ENCODE measurements at regions not wholly inside any gene's neighbourhood (a gene's known extent, or its start where the extent isn't known, plus 50 kb on each side); places are given as distances from the start of the nearest gene placed in this dataset.

DNA sequence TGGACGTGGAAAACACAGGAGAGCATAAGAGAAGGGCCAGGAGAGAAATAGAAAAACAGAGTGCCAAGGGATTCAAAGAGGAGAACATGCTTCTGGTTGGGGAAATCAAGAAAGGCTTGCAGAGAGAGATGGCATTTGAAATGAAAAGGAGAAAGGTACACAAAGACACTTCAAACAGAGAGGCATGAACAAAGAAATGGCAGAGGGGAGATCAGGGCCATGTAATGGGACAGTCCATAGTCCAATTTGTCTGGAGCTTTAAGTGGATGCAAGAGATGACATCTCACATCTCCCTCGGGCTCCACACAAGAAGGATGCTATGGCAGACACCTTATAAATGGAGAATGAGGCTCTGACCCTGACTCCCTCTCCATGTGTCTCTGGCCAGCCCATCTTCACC is 331.1 kb downstream of the MLLT3 start:
- DNase-seq = no peak

DNA sequence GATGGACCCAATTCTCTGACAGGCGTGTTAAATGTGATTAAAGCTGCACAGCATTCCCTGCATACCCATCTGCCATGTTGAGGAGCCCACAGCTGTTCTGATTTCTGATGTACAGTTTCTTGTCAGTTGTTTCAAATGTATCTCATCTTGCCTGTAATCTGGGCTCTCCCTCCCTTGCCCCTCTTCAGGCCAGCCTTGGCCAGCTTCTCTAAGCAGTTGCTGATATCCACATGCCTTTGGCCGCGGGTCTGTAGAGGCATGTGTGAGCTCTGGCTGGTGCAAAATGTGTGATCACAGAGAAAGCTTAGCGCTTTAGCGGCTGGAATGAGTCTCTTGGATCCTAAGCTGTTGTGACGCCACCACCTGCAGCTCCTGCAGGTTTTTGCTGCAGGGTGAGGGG is 332.0 kb downstream of the MLLT3 start:
- no peak for DNase-seq

DNA sequence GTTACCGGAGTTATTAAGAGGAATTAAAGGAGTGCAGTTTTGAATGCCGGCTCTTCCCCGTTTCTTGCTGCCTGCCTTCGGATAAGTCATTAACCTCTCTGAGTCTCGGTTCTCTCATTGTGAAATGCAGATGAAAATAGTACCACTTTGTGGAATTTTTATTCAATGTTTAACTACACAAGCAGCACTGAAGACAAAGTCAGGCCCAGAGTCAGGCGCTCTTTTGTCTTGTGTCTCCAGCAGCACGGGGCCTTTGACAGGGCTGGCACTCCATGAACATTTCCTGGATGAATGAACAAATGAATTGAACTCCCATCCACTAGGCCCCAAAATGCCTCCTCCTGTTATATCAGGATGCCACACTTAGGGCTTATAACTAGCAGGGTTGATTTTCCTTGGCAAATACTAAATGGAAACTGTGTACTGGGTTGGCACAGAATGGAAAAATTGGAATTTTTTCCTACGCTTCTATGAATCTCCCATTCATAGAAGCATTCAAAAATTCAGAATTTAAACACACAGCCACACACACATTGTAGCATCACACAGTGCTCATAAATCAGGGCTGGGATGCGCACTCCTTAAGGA is 332.8 kb downstream of the MLLT3 start:
- DNase-seq = no peak

DNA sequence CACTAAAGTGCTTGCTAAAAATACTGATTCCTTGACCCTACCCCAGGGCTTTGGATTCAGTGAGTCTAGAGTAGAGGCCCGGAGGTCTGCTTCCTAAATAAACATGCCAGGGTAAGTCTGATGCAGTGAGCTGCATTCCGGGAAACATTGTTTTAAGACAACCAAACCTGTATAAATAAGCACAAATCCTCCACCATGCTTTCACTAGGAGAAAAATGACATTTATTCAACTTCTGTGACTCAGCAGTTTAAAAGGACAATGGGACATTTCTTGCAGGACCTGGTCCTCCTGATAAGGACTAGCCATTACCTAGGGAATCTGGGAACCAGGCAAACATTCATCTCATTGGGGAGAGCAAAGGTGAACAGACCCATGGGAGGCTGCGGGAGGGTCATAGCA is 335.3 kb downstream of the MLLT3 start:
- no peak for DNase-seq

DNA sequence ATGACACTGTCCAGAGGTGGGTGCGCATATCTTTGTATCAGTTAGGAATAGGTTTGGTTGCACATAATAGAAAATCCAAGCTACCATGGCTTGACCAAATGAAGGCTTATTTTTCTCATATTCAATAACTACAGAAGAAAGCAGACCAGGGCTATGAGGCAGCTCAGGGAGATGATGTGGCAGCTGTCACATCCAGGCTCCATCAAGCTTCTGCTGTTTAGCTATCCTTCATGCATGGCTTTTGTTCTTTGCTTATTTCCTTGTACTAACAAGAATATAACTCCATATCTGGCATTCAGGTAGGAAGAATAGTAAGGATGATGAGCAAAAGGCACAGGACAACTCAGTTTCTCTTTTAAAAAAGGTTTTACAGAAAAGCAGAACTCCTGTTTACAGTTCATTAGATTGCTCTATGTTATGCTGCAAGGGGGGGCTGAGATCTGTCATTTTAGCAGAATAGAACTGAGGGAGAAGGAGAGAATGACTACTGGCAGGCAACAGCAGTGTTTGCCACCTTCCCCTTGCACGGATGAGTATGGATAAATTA is 336.1 kb downstream of the MLLT3 start:
- no peak for DNase-seq

DNA sequence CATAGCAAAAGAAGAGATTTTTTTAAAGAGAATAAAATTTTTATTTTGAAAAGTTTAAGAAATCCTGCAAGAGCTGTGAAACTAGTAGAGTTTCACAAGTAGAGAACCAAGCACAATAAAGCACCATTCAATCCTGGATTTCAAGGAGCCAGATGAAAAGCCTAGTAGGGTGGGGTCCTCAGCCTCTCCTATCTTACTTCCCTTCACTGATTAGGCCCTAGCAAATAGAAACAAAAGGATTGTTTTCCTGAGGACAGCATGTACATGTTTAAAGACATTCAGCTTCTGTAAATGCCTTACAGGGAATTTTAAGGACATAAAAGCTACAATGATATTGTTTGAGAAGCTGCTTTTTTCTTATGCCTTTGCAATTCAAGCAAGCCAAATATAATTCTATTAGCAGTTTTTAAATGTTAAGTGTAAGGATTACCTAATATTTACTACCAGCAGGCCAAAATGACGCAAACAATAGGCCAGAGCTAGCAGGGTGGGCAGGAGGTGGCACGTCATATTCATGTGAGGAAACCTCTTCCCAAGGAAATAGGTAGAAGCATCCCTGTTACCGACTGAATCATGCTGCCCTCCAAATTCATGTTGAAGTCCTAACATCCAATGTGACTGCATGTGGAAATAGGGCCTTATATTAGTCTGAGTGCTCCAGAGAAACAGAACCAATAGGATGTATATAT is 337.6 kb downstream of the MLLT3 start:
- no peak for DNase-seq

DNA sequence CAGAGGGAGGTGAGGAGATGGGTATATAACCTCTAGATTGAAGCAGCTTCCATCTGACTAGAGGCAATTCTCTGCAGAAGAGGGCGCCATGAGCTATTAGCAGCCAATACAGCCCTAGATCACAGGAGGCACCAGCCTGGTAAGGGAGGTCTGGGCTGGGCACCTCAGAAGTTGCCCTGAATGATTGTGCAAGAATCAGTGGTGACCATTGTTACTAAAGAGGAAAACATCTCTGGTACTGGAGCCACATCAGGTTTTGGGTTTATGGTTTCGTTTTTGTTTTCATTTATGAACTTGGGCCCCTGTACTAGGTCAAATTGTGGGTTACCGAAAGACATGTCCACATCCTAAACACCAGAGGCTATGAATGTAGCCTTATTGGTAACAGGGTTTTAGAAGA is 342.0 kb downstream of the MLLT3 start:
- DNase-seq = no peak

DNA sequence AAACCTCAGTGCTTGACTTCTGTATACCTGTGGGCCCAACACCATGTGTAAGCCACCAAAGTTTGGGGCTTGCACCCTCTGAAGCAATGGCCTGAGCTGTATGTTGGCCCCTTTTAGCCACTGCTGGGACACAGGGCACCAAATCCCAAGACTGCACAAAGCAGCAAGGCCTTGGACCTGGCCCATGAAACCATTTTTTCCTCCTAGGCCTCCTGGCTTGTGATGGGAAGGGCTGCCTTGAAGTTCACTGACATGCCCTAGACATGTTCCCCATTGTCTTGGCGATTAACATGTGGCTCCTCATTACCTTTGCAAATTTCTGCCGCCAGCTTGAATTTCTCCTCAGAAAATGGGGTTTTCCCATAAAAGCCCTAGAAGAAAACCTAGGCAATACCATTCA is 345.5 kb downstream of the MLLT3 start:
- no peak for DNase-seq

DNA sequence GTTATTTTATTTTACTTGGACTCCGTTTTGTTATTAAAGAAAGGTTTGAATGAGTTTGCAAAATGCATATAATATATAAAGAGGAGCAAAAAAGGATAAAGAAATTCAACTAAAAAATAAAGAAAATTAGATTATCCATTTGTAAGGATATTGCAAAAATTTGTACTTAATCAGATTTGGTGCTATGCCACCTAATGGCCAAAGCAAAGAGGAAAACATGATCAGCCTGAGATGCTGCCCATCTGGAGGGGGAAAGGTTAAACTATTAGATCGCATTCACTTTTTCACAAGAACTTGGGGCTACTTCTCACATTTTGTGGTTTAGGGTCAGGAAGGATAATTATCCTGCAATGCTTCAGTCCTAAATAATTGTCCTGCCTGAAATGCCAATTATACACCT is 350.6 kb downstream of the MLLT3 start:
- no peak for DNase-seq

DNA sequence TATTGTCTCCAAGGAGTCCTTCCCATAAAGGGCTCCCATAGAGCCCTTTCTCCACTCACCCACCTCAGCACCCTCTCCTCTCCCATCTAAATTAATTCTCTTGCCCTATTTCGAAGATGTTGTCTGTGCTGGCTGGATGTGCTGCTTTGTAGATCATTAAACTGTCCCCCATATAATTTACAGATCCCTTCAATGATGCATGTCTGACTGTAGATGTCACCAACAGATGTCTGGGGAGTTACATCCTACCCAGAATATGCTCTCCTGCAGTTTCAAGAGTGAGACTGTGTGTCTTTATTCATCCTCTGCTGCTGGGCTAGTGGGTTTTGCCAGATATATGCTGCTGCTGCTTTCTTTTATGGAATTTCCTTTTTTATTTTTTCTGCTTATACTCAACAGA is 351.2 kb downstream of the MLLT3 start:
- DNase-seq = no peak

DNA sequence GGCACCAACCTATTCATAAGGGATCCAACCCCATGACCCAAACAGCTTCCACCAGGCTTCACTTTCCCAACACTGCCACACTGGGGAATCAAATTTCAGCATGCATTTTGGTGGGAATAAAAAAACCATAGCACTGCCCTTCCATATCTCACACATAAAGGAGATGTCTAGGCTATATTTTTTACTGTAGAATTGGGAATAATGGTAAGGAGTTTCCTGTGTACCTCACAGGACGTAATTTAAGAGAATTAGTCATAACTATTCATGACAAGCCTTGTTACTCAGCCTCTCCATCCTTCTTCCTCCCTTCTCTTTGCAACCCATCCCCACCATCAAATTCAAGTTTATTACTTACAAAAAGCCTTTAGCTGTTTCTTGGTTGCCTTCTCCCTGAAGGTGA is 352.1 kb downstream of the MLLT3 start:
- DNase-seq = no peak

DNA sequence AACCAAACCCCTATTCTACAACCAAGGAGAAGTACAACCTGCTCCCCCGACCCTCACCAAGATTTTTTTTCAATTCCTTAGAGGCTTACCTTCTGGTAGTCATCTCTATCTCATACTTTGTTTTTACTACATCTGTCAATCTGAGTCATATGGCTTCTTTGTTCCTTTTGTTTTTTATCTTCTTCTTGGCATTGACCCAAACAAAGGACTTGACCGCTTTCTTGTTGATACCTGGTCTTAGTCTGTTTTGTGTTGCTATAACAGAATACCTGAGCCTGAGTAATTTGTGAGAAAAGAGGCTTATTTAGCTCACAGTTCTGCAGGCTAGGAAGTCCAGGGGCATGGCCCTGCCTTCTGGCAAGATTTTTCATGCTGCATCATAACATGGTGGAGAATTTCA is 352.7 kb downstream of the MLLT3 start:
- no peak for DNase-seq

DNA sequence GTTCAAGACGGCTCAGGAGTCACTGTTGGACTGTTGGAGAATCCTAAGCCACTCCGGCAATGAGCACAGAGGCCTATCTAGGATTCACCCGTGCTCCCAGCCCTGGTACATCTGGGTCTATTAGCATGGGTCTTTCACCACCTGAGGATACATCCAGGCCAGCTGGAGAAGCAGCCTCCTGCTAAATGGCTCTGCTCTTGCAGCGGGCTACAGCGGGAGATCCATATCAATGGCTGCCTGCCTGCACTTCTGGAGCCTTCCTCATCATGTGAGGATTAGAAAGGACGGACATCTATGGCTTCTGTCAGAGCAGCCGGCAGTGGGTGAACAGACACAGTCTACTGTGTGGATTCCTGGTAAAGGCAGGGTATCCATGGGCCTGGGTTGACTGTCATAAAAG is 357.4 kb downstream of the MLLT3 start:
- DNase-seq = no peak

DNA sequence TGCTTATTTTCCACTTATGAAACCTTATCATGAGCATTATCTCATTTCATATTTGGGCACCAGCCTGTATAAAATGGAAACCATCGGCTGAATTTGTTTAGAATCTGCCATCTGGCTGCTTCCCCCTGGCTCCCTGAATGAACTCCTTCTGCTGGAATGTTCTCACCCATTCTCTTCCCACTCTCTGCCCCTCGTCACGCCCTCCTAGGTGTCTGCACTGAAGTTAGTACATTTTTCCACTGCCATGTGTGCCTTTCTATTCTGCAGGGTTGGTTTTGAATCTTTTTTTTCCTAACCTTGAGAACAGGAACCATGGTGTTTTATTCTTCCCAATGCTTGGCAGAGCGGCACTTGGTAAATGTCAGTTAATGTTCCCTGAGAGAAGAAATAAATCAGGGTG is 359.7 kb downstream of the MLLT3 start:
- no peak for DNase-seq

DNA sequence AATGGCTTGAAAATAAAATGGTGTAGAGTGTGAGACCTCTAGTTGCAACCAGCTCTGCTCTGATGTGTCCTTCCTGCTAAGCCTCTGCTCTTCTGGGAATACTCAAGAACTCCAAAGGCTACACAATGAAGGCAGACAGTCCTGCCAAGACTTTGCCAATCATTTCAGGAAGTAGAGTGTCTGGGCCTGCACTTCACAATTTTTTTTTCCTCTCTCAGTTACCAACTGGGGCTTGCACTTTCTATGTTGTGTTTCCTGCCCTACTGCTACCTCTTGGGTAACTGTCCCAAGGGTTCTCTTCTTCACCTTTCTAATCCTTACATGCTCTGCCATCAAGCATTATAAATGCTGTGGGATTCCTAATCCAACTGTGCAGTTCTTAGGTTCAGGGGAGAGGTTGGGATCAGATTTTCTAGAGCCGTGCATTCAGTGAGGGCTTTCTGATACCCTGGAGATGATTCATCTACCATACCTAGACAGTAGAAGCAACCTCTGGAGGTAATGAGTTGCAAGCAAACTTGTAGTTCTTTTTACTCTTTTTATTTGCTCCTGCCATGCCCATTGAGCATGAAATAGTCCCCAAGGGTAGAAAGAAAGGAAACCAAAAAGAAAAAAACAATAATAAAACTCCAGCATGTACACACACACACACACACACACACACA is 365.9 kb downstream of the MLLT3 start:
- DNase-seq = no peak

DNA sequence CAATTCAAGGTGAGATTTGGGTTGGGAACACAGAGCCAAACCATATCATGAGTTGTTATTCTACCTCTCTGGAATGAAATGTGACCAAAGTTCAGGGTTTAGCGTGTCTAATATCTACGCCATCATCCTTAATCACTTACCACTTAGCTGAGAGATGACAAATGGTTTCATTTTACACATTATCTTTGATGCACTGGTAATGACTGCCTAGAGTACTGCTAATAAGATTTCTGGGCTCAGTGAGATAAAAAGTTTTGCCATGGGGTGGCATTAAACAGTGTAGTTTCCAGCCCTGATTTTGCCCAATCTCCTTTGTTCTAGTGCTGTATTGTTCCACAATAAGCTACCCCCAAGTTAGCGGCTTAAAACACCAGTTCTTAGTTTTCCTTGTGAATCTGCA is 367.2 kb downstream of the MLLT3 start:
- no peak for DNase-seq

DNA sequence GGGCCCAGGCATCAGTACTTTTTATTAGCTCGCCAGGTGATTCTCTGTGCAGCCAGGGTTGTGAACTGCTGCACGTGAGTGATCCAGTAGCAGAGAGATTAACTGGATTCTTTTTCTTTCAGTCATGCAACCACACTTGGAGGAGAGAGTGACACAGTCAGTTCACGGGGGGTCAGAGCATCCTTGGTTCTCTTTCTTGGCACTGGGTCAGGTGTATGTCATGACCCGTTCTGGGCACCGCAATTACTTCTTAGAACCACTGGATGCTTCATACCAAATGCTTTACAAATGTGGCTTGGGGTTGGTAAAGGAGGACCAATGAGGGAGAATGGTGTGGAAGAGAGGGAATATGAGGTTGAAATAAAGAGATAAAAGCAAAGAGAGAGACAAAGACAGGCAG is 368.7 kb downstream of the MLLT3 start:
- DNase-seq = no peak

DNA sequence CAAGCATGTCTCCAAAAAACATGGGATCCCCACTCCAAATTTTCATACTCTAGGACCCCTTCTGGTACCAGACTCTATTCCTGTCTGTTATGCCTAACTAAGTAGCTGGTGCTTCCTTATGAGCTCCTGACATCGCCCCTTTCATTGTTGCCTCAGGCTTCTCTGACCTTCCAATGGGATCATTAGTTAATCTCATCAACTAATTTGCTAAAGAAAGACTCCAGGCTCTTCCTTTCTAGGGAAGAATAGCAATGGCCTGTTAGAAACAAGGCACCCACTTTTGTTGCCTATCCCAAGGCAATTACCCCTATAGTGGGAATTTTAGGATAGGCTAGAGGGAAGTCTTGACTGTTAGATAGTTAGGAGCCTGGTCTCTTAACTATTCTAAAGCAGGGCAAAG is 369.5 kb downstream of the MLLT3 start:
- no peak for DNase-seq

DNA sequence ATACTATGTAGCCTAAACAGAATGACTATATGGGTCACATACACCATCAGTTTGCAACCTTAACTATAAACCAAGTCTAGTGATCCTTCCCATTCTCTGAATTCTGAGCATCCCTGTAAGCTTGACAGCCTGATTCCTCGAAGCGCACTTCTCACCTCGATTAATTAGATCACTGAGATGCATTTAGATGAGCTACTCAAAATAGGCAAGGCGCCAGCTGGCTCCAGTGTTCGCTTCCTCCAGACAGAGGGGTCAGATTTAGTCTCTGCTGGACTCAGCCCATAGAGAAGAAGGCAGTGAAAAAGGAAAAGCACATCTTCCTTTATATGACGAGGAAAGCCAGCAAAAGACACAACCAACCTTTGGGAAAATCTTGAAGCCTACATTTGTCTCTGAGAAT is 371.5 kb downstream of the MLLT3 start:
- no peak for DNase-seq

DNA sequence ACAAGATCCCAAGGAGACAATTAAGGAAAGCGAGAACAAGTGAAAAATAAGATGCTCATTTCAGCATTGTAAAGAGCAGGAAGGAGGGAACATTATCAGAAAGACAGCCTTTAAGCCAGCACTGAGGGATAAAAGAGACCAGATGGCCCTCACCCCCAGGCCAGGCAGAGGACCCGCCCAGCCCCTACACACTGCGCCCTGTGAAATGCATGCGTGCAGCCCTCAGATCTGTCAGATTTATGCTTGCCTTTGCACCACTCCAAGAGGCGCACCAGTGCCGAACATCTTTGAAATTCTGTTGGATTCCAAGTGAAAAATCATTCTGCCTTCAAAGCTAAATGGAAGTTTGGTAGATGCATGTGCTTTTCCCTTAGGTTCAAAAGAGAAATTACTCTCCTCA is 378.0 kb downstream of the MLLT3 start:
- DNase-seq = no peak

DNA sequence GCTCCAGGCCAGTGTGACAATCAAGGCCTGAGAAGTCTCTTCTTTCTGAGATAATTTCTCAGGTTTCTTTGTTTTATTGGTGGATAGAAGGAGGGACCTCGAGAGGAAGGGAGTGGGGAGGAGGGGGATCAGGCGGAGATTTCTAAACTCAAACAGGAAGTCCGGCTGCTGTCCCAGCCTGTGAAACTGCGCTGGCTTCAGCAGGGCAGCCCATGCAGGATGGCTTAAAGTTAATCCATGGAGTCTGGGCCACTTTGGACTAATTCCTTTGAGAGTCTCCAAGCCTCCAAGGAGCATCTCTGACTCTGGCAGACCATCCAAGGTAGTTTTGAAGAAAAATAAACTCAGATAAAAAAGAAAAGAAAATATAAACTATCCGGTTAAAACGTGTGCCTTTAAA is 378.5 kb downstream of the MLLT3 start:
- no peak for DNase-seq

DNA sequence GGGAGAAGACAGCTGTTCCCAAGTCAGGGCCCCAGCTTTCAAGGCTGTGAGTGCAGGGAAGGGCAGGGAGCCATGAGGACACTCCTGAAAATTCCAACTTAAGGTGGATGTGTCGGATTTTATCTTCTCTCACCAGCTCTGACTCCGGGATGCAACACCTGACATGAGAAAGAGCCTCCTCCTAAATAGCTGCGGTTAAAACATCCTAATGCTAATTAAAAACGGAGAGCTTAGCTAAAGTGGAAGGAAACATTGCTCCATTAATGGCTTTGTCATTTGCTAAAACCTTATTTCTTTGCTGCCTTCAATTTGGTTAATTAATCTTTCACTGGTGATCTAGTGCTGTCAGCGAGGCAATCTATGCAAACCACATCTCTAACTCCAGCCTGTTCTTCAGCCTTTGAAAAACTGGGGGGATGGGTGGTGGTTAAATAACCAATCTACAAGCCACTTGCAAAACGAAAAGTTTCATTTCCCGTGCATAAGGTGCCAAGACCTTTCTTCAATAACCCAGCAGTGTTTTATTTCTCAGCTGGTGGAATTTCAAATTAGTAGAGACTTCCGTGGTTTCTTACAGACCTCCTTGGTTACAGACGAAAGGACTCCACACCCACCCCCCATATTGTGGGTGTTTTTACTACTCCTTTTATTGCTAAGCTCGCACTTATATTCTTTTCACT is 379.6 kb downstream of the MLLT3 start:
- DNase-seq = no peak

DNA sequence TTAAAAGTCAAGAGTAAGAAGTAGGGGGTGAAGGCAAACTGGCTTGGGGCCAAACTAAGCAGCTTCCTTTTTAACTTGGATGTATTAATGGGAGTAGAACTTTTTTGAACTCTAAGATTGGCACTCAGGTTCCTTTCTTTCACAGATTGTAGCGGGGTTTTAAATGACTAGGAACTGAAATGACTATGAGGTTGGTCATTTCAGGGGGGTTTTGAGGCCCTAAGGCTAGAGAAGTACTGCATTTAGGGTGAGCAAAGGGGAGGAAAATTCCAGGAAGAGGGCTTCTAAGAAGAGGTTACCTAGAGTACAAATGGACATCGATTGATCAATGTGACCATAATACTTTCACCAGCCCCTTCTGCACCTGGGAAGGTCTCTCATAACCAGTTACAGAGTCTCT is 381.8 kb downstream of the MLLT3 start:
- no peak for DNase-seq

DNA sequence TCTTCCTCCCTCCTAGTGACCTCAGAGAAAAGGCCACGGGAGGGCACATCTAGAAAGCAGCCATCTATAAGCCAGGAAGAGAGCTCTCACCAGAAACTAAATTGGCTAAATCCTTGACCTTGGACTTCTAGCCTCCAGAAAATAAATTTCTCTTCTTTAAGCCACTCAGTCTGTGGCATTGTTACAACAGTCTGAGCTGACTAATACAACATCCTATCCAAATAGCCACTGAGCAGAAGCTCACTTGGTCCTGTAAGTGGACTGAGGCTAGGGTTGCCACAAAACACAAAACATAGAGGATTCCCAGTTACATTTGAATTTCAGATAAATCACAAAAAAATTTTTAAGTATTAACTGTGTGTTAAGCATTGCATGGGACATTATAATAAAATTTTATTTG is 383.4 kb downstream of the MLLT3 start:
- no peak for DNase-seq
